K562 (cell line): ENCODE measurements at regions not wholly inside any gene's neighbourhood (a gene's known extent, or its start where the extent isn't known, plus 50 kb on each side); places are given as distances from the start of the nearest gene placed in this dataset.
A peak's percentile ranks its signal among the peaks of the same experiment; 100 is the strongest.

Experiments
- ARID1B ChIP-seq: fragments of 450-650 bp; IDR thresholded peaks from 2 replicates; pipeline ENCODE4 v1.6.1; 2016; ENCODE audit warnings: antibody characterized with exemption, mild to moderate bottlenecking, inconsistent platforms
- DEAF1 ChIP-seq: fragments of 450-650 bp; formaldehyde crosslinking; IDR thresholded peaks from 2 replicates; pipeline ENCODE4 v1.4.0; 2020; ENCODE audit warnings: mild to moderate bottlenecking, moderate library complexity
- EGR1 ChIP-seq: fragments of 450-650 bp; conservative IDR thresholded peaks from 2 replicates; pipeline ENCODE4 v1.6.1; 2017; ENCODE audit warnings: mild to moderate bottlenecking
- PHF20 ChIP-seq: fragments of 450-650 bp; IDR thresholded peaks from 2 replicates; pipeline ENCODE4 v1.6.1; 2018; ENCODE audit not compliant: partially characterized antibody
- PREB ChIP-seq: sonication (generic); formaldehyde crosslinking; IDR thresholded peaks from 2 replicates; pipeline ENCODE4 v1.8.1; 2023; ENCODE audit warnings: mild to moderate bottlenecking, missing genetic modification reagents
- PTRF ChIP-seq: fragments of 450-650 bp; IDR thresholded peaks from 2 replicates; pipeline ENCODE4 v1.6.1; 2016; ENCODE audit warnings: mild to moderate bottlenecking, missing genetic modification characterization, missing compliant biosample characterization
- PTTG1 ChIP-seq: fragments of 450-650 bp; IDR thresholded peaks from 2 replicates; pipeline ENCODE4 v1.6.1; 2016; ENCODE audit warnings: low read depth, mild to moderate bottlenecking, missing genetic modification characterization, missing compliant biosample characterization
- RCOR1 ChIP-seq, 2 experiments: IDR thresholded peaks; 2 replicates each; pipeline ENCODE4 v1.6.1; 2012; ENCODE audit warnings: low read depth in 2 of 2, low read length in 2 of 2, borderline replicate concordance in 1 of 2, improper control_type of control experiment in 1 of 2
- TAL1 ChIP-seq: fragments of 450-650 bp; IDR thresholded peaks from 2 replicates; pipeline ENCODE4 v1.6.1; 2016; ENCODE audit warnings: mild to moderate bottlenecking
- TCF3 ChIP-seq: sonication (generic); formaldehyde crosslinking; IDR thresholded peaks from 2 replicates; pipeline ENCODE4 v1.4.0; 2020; ENCODE audit warnings: mild to moderate bottlenecking, missing genetic modification reagents
- TEAD4 ChIP-seq, 2 experiments: sonication (generic) in 1 of 2; formaldehyde crosslinking in 1 of 2; IDR thresholded peaks; 2 replicates each; pipeline versions ENCODE4 v1.6.1 to v1.8.0; 2012 to 2022; ENCODE audit warnings: borderline replicate concordance in 1 of 2, inconsistent platforms in 1 of 2, low read length in 1 of 2, mild to moderate bottlenecking in 1 of 2, missing genetic modification reagents in 1 of 2
- ZNF282 ChIP-seq: sonication (generic); formaldehyde crosslinking; IDR thresholded peaks from 2 replicates; pipeline ENCODE4 v1.8.1; 2023; ENCODE audit warnings: missing genetic modification reagents

GRCh38 chrX:43481576-43481975, 174.5 kb upstream of the MAOA start (continued):
- TF ChIP-seq TEAD4 (IDR thresholded peaks at IDR 0.05; ENCODE audit: low read length) (peak; percentile 81), TEAD4 (CRISPR knock-in tag; IDR thresholded peaks at IDR 0.05; ENCODE audit: borderline replicate concordance) (no peak), RCOR1 (IDR thresholded peaks at IDR 0.05; ENCODE audit: borderline replicate concordance in 1 of 2, low read depth in 2 of 2, low read length in 2 of 2) (0 out of 4 replicates have a peak, but pooled peaks of 1 of the 2 experiments have one; percentile 26), EGR1 (peak; percentile 27; the same call in 1 of the 2 replicates), PTRF (tag) (no peak), ARID1B (peak; percentile 74), TAL1 (peak; percentile 69), PTTG1 (no peak), DEAF1 (CRISPR knock-in tag) (no peak), PREB (CRISPR knock-in tag) (no peak), PHF20 (no peak), ZNF282 (CRISPR knock-in tag) (no peak), TCF3 (peak; percentile 66)
